Thyroid gland (tissue), 4 donors: ENCODE measurements at regions not wholly inside any gene's neighbourhood (a gene's known extent, or its start where the extent isn't known, plus 50 kb on each side); places are given as distances from the start of the nearest gene placed in this dataset.

Source experiments
- DNase-seq, 2 donors: peaks; one replicate each; pipeline ENCODE4 v3.0.0-alpha.2; 2019
- H3K27ac ChIP-seq, 3 donors: fragments of 200-600 bp; sonication (generic); 1 replicate in 2 of 3; 2 replicates in 1 of 3; pipeline ENCODE4 v1.5.1; 2016 to 2019; ENCODE audit warnings: mild to moderate bottlenecking in 1 of 3, moderate library complexity in 1 of 3
- H3K27me3 ChIP-seq: fragments of 200-600 bp; sonication (generic); one replicate; pipeline ENCODE4 v1.5.1; 2019
- H3K36me3 ChIP-seq, 2 donors: fragments of 200-600 bp; sonication (generic); one replicate each; pipeline ENCODE4 v1.5.1; 2016 to 2019
- H3K4me1 ChIP-seq, 2 donors: fragments of 200-600 bp; sonication (generic); one replicate each; pipeline ENCODE4 v1.5.1; 2017 to 2019
- H3K4me3 ChIP-seq, 3 donors: fragments of 200-600 bp; sonication (generic); replicated peaks in 1 of 3; 1 replicate in 2 of 3; 2 replicates in 1 of 3; pipeline ENCODE4 v1.5.1; 2016; ENCODE audit warnings: mild to moderate bottlenecking in 1 of 3
- H3K9me3 ChIP-seq: fragments of 200-600 bp; sonication (generic); one replicate; pipeline ENCODE4 v1.5.1; 2017
- CTCF ChIP-seq, 6 experiments: fragments of 200-600 bp in 3 of 6; fragments of 450-650 bp in 3 of 6; sonication (generic) in 3 of 6; IDR thresholded peaks; one replicate each; pipeline ENCODE4 v1.5.1; 2016 to 2019; ENCODE audit warnings: antibody characterized with exemption in 6 of 6, mild to moderate bottlenecking in 2 of 6, inconsistent platforms in 1 of 6, moderate library complexity in 1 of 6
- POLR2A ChIP-seq, 2 donors: fragments of 450-650 bp; IDR thresholded peaks; one replicate each; pipeline ENCODE4 v1.6.1; 2017; ENCODE audit warnings: antibody characterized with exemption in 2 of 2, mild to moderate bottlenecking in 2 of 2, moderate library complexity in 1 of 2
- WGBS, 2 donors: methylation state at CpG; one replicate each; pipeline ENCODE4 v1.1.5; 2017; 5-methylcytosine and 5-hydroxymethylcytosine counted together
- intact Hi-C: fragments of 100-400 bp; cut with DNase I; formaldehyde crosslinking; loops from one replicate; pipeline ENCODE4 v1.15.1; 2023

GRCh38 chr3:55175423-55175822, 247.6 kb upstream of the LRTM1 start:
- no peaks in the 10 kb centered on the region for H3K27me3 ChIP-seq

GRCh38 chr3:55174747-55175146, 246.9 kb upstream of the LRTM1 start:
- intact Hi-C loops, result loop anchor here (10.0 kb wide), 1 partner anchor 750 kb away; no protein-coding TSS in a partner anchor
- Histone ChIP-seq H3K27me3 (no peaks in the 10 kb centered on the region), H3K9me3 (no peaks in the 10 kb centered on the region), H3K27ac (no peak overlapping the region), H3K36me3 (no peaks in the 10 kb centered on the region), H3K4me1 (no peaks in the 10 kb centered on the region), H3K4me3 (no peak overlapping the region)
- 95 to 97% methylated on average over 4 of the region's 4 CpGs for WGBS, 2 donors
- TF ChIP-seq CTCF (IDR thresholded peaks at IDR 0.05), result no peak
- TF ChIP-seq POLR2A (IDR thresholded peaks at IDR 0.05), result no peak
- no peak for DNase-seq

More at GRCh38 chr3:55175423-55175822, 247.6 kb upstream of the LRTM1 start:
- no peak overlapping the region for H3K27ac ChIP-seq
- H3K4me3 ChIP-seq, result no peak overlapping the region
- no peak for DNase-seq
- 88 to 89% methylated on average over 2 of the region's 2 CpGs for WGBS, 2 donors
- H3K36me3 ChIP-seq, result no peaks in the 10 kb centered on the region
- TF ChIP-seq CTCF (IDR thresholded peaks at IDR 0.05) (no peak), POLR2A (IDR thresholded peaks at IDR 0.05) (no peak)
- intact Hi-C loops, result loop anchor here (10.0 kb wide), 1 partner anchor 751 kb away; no protein-coding TSS in a partner anchor
- H3K4me1 ChIP-seq, result no peaks in the 10 kb centered on the region
- no peaks in the 10 kb centered on the region for H3K9me3 ChIP-seq

GRCh38 chr3:55173504-55173903, 245.6 kb upstream of the LRTM1 start:
- TF ChIP-seq CTCF (IDR thresholded peaks at IDR 0.05) (no peak), POLR2A (IDR thresholded peaks at IDR 0.05) (no peak)
- no peaks in the 10 kb centered on the region for H3K9me3 ChIP-seq
- H3K4me1 ChIP-seq, result no peaks in the 10 kb centered on the region
- 40 to 86% methylated on average over 1 of the region's 1 CpG for WGBS, 2 donors
- no peaks in the 10 kb centered on the region for H3K27me3 ChIP-seq
- no peaks in the 10 kb centered on the region for H3K36me3 ChIP-seq
- DNase-seq, result no peak
- no peak overlapping the region for H3K4me3 ChIP-seq
- intact Hi-C loops, result loop anchor here (10.0 kb wide), 1 partner anchor 749 kb away; no protein-coding TSS in a partner anchor
- H3K27ac ChIP-seq, result no peak overlapping the region

GRCh38 chr3:55172913-55173312, 245.1 kb upstream of the LRTM1 start:
- DNase-seq, result no peak
- no peaks in the 10 kb centered on the region for H3K27me3 ChIP-seq
- no peak overlapping the region for H3K4me3 ChIP-seq
- H3K9me3 ChIP-seq, result no peaks in the 10 kb centered on the region
- H3K27ac ChIP-seq, result no peak overlapping the region
- TF ChIP-seq POLR2A (IDR thresholded peaks at IDR 0.05), result no peak
- no peak for TF ChIP-seq CTCF (IDR thresholded peaks at IDR 0.05)
- whole genome bisulfite sequencing, 2 donors, result 86 to 89% methylated on average over 4 of the region's 4 CpGs
- no peaks in the 10 kb centered on the region for H3K4me1 ChIP-seq
- intact Hi-C loops, result loop anchor here (10.0 kb wide), 1 partner anchor 748 kb away; no protein-coding TSS in a partner anchor
- H3K36me3 ChIP-seq, result no peaks in the 10 kb centered on the region

GRCh38 chr3:55170444-55170843, 242.6 kb upstream of the LRTM1 start:
- Histone ChIP-seq H3K27ac (no peak overlapping the region), H3K4me1 (peaks cover 0 to 12% of the 10 kb centered on the region in 2 donors), H3K27me3 (no peaks in the 10 kb centered on the region), H3K36me3 (no peaks in the 10 kb centered on the region), H3K4me3 (no peak overlapping the region), H3K9me3 (no peaks in the 10 kb centered on the region)
- DNase-seq, result no peak
- 81 to 90% methylated on average over 1 of the region's 1 CpG for WGBS, 2 donors
- no peak for TF ChIP-seq POLR2A (IDR thresholded peaks at IDR 0.05)
- no peak for TF ChIP-seq CTCF (IDR thresholded peaks at IDR 0.05)
- intact Hi-C loops, result loop anchor here (10.0 kb wide), 1 partner anchor 746 kb away; no protein-coding TSS in a partner anchor
